ENCODE measurements at regions not wholly inside any gene's neighbourhood (a gene's known extent, or its start where the extent isn't known, plus 50 kb on each side); places are given as distances from the start of the nearest gene placed in this dataset.

GRCh38 chr11:134905928-134906327 is 493.9 kb upstream of the B3GAT1 start:
- no peak overlapping the region for H3K27ac ChIP-seq (ENCODE audit: low read depth, low read length)

More at GRCh38 chr11:134905928-134906327, 493.9 kb upstream of the B3GAT1 start:
- H2AFZ ChIP-seq (ENCODE audit: low read length), result no peak overlapping the region
- TF ChIP-seq SP1 (IDR thresholded peaks at IDR 0.05; ENCODE audit: low read depth, low read length) (no peak), ZNF274 (IDR thresholded peaks at IDR 0.05; ENCODE audit: borderline replicate concordance, extremely low read depth, low read length) (no peak), POLR2AphosphoS5 (IDR thresholded peaks at IDR 0.05; ENCODE audit: low read depth, low read length) (no peak), HDAC2 (IDR thresholded peaks at IDR 0.05; ENCODE audit: borderline replicate concordance in 1 of 2, low read depth in 2 of 2, low read length in 2 of 2) (no peak), CBX8 (IDR thresholded peaks at IDR 0.05; ENCODE audit: borderline replicate concordance, low read depth, low read length) (no peak), SP4 (IDR thresholded peaks at IDR 0.05; ENCODE audit: low read length) (no peak), TCF12 (IDR thresholded peaks at IDR 0.05; ENCODE audit: low read depth, low read length) (no peak), JUND (IDR thresholded peaks at IDR 0.05; ENCODE audit: low read length) (no peak), NANOG (IDR thresholded peaks at IDR 0.05; ENCODE audit: insufficient read depth, low read depth, low read length, poor library complexity, severe bottlenecking) (no peak), SUZ12 (IDR thresholded peaks at IDR 0.05; ENCODE audit: low read length) (no peak), SRF (IDR thresholded peaks at IDR 0.05; ENCODE audit: low read depth, low read length) (no peak), GTF2F1 (IDR thresholded peaks at IDR 0.05; ENCODE audit: borderline replicate concordance, low read depth, low read length) (no peak), SIRT6 (IDR thresholded peaks at IDR 0.05; ENCODE audit: low read length) (no peak)
- TF ChIP-seq, protein P1, sequence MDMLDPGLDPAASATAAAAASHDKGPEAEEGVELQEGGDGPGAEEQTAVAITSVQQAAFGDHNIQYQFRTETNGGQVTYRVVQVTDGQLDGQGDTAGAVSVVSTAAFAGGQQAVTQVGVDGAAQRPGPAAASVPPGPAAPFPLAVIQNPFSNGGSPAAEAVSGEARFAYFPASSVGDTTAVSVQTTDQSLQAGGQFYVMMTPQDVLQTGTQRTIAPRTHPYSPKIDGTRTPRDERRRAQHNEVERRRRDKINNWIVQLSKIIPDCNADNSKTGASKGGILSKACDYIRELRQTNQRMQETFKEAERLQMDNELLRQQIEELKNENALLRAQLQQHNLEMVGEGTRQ (IDR thresholded peaks at IDR 0.05; ENCODE audit: low read length), result no peak
- FAIRE-seq, result no peak
- no peak overlapping the region for H2BK120ac ChIP-seq (replicated peaks; ENCODE audit: low read depth, low read length)
- no peak overlapping the region for H3K23ac ChIP-seq (ENCODE audit: insufficient read length)
- no peak overlapping the region for H3K56ac ChIP-seq (replicated peaks; ENCODE audit: insufficient read length, low read depth, low read length)
- no peak overlapping the region for H2BK12ac ChIP-seq (ENCODE audit: low read depth, low read length)
- ChIA-PET CTCF (ENCODE audit: partially characterized antibody) (interaction anchor here (0.9 to 1.5 kb wide), 4 partner anchors 8 to 87 kb away, joined by 3 read pairs; no protein-coding TSS in a partner anchor), POLR2A (ENCODE audit: partially characterized antibody) (no interaction called here)
- H3K36me3 ChIP-seq (ENCODE audit: control insufficient read depth in 2 of 4, insufficient read depth in 4 of 4, low read length in 3 of 4), result no peaks in the 10 kb centered on the region
- no peak overlapping the region for H4K8ac ChIP-seq (ENCODE audit: extremely low read depth, insufficient read depth, low read length)
- H3K23me2 ChIP-seq (ENCODE audit: low read depth, low read length), result no peaks in the 10 kb centered on the region
- no peak overlapping the region for H2BK5ac ChIP-seq (ENCODE audit: low read depth, low read length)
- no peak overlapping the region for H2AK5ac ChIP-seq (ENCODE audit: low read depth, low read length)
- H3K4me3 ChIP-seq (ENCODE audit: extremely low read depth in 1 of 4, insufficient read depth in 2 of 4, low read depth in 3 of 4, low read length in 4 of 4), result no peak overlapping the region
- H3K4ac ChIP-seq (replicated peaks; ENCODE audit: insufficient read length, low read depth, low read length), result no peak overlapping the region
- no peaks in the 10 kb centered on the region for H3K9me3 ChIP-seq (ENCODE audit: insufficient read depth in 2 of 2, low read depth in 1 of 2, low read length in 1 of 2)
- no peak overlapping the region for H3K14ac ChIP-seq (ENCODE audit: insufficient read length)
- no peak overlapping the region for H4K5ac ChIP-seq (ENCODE audit: insufficient read length, low read depth, low read length)
- H3K4me1 ChIP-seq (replicated peaks in 1 of 4; ENCODE audit: control insufficient read depth in 3 of 4, insufficient read depth in 4 of 4, low read length in 3 of 4), result peaks cover 0 to 5% (median 2%) of the 10 kb centered on the region in 4 experiments; a peak in 4 of 7 replicates
- DNase-seq (ENCODE audit: low read depth in 1 of 2, low spot score in 2 of 2), result no peak
- H3K27me3 ChIP-seq (replicated peaks in 1 of 4; ENCODE audit: control insufficient read depth in 3 of 4, extremely low read depth in 1 of 4, insufficient read depth in 3 of 4, low read length in 3 of 4), result no peaks in the 10 kb centered on the region; a peak in 2 of 7 replicates
- no peak overlapping the region for H3K18ac ChIP-seq (ENCODE audit: extremely low read depth, low read length)
- H3K4me2 ChIP-seq (ENCODE audit: insufficient read depth in 1 of 2, low read depth in 2 of 2, low read length in 2 of 2), result no peak overlapping the region
- no peak overlapping the region for H2BK15ac ChIP-seq (ENCODE audit: low read length)
- H4K91ac ChIP-seq (replicated peaks; ENCODE audit: insufficient read length, low read length), result no peak overlapping the region
- no peaks in the 10 kb centered on the region for H3K79me1 ChIP-seq (ENCODE audit: low read depth, low read length)
- WGBS, 2 experiments (ENCODE audit: extremely low coverage in 1 of 2, insufficient coverage in 1 of 2, insufficient read length in 1 of 2, insufficient replicate concordance in 2 of 2, low coverage in 1 of 2, low lambda C conversion rate in 2 of 2, missing lambda C conversion rate in 1 of 2), result 90% methylated on average over 14 of the region's 14 CpGs; no CpG with 5 or more reads in 1 of the 2 experiments
- H3K9ac ChIP-seq (replicated peaks in 1 of 4; ENCODE audit: extremely low read depth in 1 of 4, low read depth in 3 of 4, low read length in 3 of 4), result no peak overlapping the region
- no peaks in the 10 kb centered on the region for H3K79me2 ChIP-seq (ENCODE audit: control insufficient read depth in 1 of 2, insufficient read depth in 2 of 2, low read length in 2 of 2)
- no peaks in the 10 kb centered on the region for H4K20me1 ChIP-seq (replicated peaks in 1 of 2; ENCODE audit: control insufficient read depth in 1 of 2, insufficient read depth in 2 of 2, low read length in 2 of 2)
- no peak overlapping the region for H2BK20ac ChIP-seq (ENCODE audit: low read length)
